Endodermal cell (in vitro differentiated cells): ENCODE measurements at regions not wholly inside any gene's neighbourhood (a gene's known extent, or its start where the extent isn't known, plus 50 kb on each side); places are given as distances from the start of the nearest gene placed in this dataset.

Experiments used
- DNase-seq: peaks from one replicate; pipeline ENCODE4 v3.0.0-alpha.2; 2017
- H3K27ac ChIP-seq: 2 replicates; pipeline ENCODE4 v1.5.1; 2013; ENCODE audit warnings: mild to moderate bottlenecking, low read depth, low read length, moderate library complexity
- H3K27me3 ChIP-seq: 2 replicates; pipeline ENCODE4 v1.6.1; 2013; ENCODE audit warnings: mild to moderate bottlenecking, low read length, moderate library complexity; ENCODE audit not compliant: insufficient read depth, control insufficient read depth, poor library complexity, severe bottlenecking
- H3K36me3 ChIP-seq: 2 replicates; pipeline ENCODE4 v1.7.0; 2013; ENCODE audit warnings: mild to moderate bottlenecking, low read length, moderate library complexity; ENCODE audit not compliant: control insufficient read depth, insufficient read depth
- H3K4me1 ChIP-seq: one replicate; pipeline ENCODE4 v1.7.0; 2013; ENCODE audit warnings: low read length; ENCODE audit not compliant: control insufficient read depth, insufficient read depth
- H3K4me3 ChIP-seq: 2 replicates; pipeline ENCODE4 v1.5.1; 2013; ENCODE audit warnings: mild to moderate bottlenecking, low read length, moderate library complexity
- H3K9ac ChIP-seq: 2 replicates; pipeline ENCODE4 v1.6.1; 2013; ENCODE audit warnings: mild to moderate bottlenecking, low read length, moderate library complexity; ENCODE audit not compliant: poor library complexity, severe bottlenecking; ENCODE audit errors: extremely low read depth
- H3K9me3 ChIP-seq: 2 replicates; pipeline ENCODE4 v1.6.1; 2013; ENCODE audit warnings: mild to moderate bottlenecking, low read length, moderate library complexity; ENCODE audit not compliant: control insufficient read depth
- H3K27ac Mint-ChIP-seq: 2 replicates; pipeline ENCODE4 v1.8.0; 2020; ENCODE audit warnings: mixed read lengths
- H3K27me3 Mint-ChIP-seq: 2 replicates; pipeline ENCODE4 v1.8.0; 2021; ENCODE audit warnings: mild to moderate bottlenecking, mixed read lengths; ENCODE audit not compliant: insufficient read depth
- H3K36me3 Mint-ChIP-seq: 2 replicates; pipeline ENCODE4 v1.8.0; 2020; ENCODE audit warnings: low read depth, mixed read lengths
- H3K4me1 Mint-ChIP-seq: 2 replicates; pipeline ENCODE4 v1.8.0; 2020; ENCODE audit warnings: mixed read lengths
- H3K4me3 Mint-ChIP-seq: 2 replicates; pipeline ENCODE4 v1.8.0; 2020; ENCODE audit warnings: mild to moderate bottlenecking, moderate library complexity, mixed read lengths
- H3K9me3 Mint-ChIP-seq: 2 replicates; pipeline ENCODE4 v1.8.0; 2020; ENCODE audit warnings: mild to moderate bottlenecking, mixed read lengths
- CTCF ChIP-seq: fragments of 200-600 bp; sonication (generic); conservative IDR thresholded peaks from 2 replicates; pipeline ENCODE4 v1.5.0; 2021; ENCODE audit warnings: antibody characterized with exemption, mild to moderate bottlenecking
- WGBS, 2 experiments: methylation state at CpG; one replicate each; pipeline versions ENCODE4 v1.1.5 to v1.1.7; 2013; ENCODE audit warnings: missing lambda C conversion rate in 2 of 2, mixed read lengths in 1 of 2; ENCODE audit not compliant: insufficient coverage in 1 of 2, insufficient read length in 1 of 2; 5-methylcytosine and 5-hydroxymethylcytosine counted together

DNA sequence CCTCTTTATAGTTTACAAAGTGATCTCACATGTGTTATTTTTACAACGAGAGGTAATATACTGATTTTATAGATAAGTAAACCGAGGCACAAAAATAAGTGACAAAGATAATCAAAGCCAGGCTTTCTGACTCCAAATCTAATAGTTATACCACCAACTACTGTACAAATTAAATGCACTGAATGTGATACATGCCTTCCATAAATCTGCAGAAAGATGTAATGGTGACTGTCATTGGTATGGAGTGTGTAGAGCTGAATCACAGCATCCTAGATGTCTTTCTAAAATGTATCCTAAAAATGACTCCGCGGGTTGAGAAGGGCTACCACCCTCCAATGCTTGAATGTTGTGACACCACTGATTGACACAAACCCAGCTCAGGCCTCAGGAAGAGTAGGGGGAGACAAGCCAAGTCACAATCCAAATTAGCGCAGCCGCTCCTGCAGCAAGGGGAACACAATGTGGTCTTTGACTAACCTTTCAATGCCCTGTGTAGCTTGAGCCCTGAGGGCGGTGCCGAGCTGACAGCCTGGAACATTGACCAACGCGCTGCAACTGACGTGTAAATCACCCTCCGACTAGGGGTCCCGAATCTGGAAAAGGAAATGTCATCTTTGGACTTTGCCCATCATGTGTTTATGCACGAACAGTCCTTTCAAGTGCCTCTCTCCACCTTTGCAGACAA is 136.8 kb downstream of the OLIG3 start:
- H3K27me3 ChIP-seq = no peaks in the 10 kb centered on the region
- H3K4me3 ChIP-seq = no peak overlapping the region
- no peaks in the 10 kb centered on the region for H3K4me1 ChIP-seq
- 65 to 81% methylated on average over 10 to 14 of the region's 14 CpGs for WGBS, 2 experiments
- Mint-ChIP-seq H3K36me3 (no peaks in the 10 kb centered on the region), H3K4me3 (no peak overlapping the region), H3K27ac (no peak overlapping the region), H3K4me1 (peaks cover 3% of the 10 kb centered on the region), H3K27me3 (peaks cover 2% of the 10 kb centered on the region), H3K9me3 (no peaks in the 10 kb centered on the region)
- H3K27ac ChIP-seq = no peak overlapping the region
- TF ChIP-seq CTCF = no peak
- no peak overlapping the region for H3K9ac ChIP-seq
- no peak for DNase-seq
- no peaks in the 10 kb centered on the region for H3K36me3 ChIP-seq
- no peaks in the 10 kb centered on the region for H3K9me3 ChIP-seq

- Mint-ChIP-seq H3K9me3 (no peaks in the 10 kb centered on the region), H3K36me3 (no peaks in the 10 kb centered on the region), H3K4me3 (no peak overlapping the region), H3K4me1 (peaks cover 3% of the 10 kb centered on the region), H3K27me3 (peaks cover 2% of the 10 kb centered on the region), H3K27ac (no peak overlapping the region)
- H3K36me3 ChIP-seq = no peaks in the 10 kb centered on the region
- no peaks in the 10 kb centered on the region for H3K4me1 ChIP-seq
- no peaks in the 10 kb centered on the region for H3K27me3 ChIP-seq
- H3K9me3 ChIP-seq = no peaks in the 10 kb centered on the region
- H3K4me3 ChIP-seq = no peak overlapping the region
- no peak for TF ChIP-seq CTCF
- no peak overlapping the region for H3K9ac ChIP-seq
- no peak overlapping the region for H3K27ac ChIP-seq
- 65 to 87% methylated on average over 6 to 7 of the region's 7 CpGs for WGBS, 2 experiments
- DNase-seq = no peak
Measured at GRCh38 chr6:137353842-137354397, 134.7 kb upstream of the IFNGR1 start.

GRCh38 chr6:137353346-137353745 is 134.2 kb upstream of the IFNGR1 start:
- Histone ChIP-seq H3K9me3 (no peaks in the 10 kb centered on the region), H3K36me3 (no peaks in the 10 kb centered on the region), H3K9ac (no peak overlapping the region), H3K4me1 (no peaks in the 10 kb centered on the region), H3K27me3 (no peaks in the 10 kb centered on the region), H3K27ac (no peak overlapping the region), H3K4me3 (no peak overlapping the region)
- peaks cover 3% of the 10 kb centered on the region for H3K4me1 Mint-ChIP-seq
- H3K9me3 Mint-ChIP-seq = no peaks in the 10 kb centered on the region
- no peak overlapping the region for H3K27ac Mint-ChIP-seq
- TF ChIP-seq CTCF = no peak
- no peak overlapping the region for H3K4me3 Mint-ChIP-seq
- no peak for DNase-seq
- peaks cover 2% of the 10 kb centered on the region for H3K27me3 Mint-ChIP-seq
- H3K36me3 Mint-ChIP-seq = no peaks in the 10 kb centered on the region
- WGBS, 2 experiments = 75 to 84% methylated on average over 1 to 2 of the region's 2 CpGs
